HCT116 (cell line): ENCODE measurements at regions not wholly inside any gene's neighbourhood (a gene's known extent, or its start where the extent isn't known, plus 50 kb on each side); places are given as distances from the start of the nearest gene placed in this dataset.

Experiments
- ATAC-seq: fragments of 200-7000 bp; cut with Tn5 transposase; 2 replicates; pipeline ENCODE4 v1.9.1; 2020; ENCODE audit warnings: mild to moderate bottlenecking, moderate library complexity
- BruUV-seq: library from RNA; stranded (reverse); fragments of 400-500 nt; replicated peaks from 2 replicates; lab custom pipeline; 2021; lab: Mats Ljungman, UMichigan
- CTCF ChIA-PET: fragments of 300-600 bp; sonication (Branson Sonifier 250); formaldehyde crosslinking; loops from one replicate; lab custom pipeline; 2021; ENCODE audit warnings: antibody characterized with exemption; lab: Charles Lee
- POLR2A ChIA-PET: fragments of 300-600, 350-600 bp; sonication (Branson Sonifier 250); formaldehyde crosslinking; loops from one replicate; lab custom pipeline; 2021; ENCODE audit warnings: antibody characterized with exemption; lab: Charles Lee
- RAD21 ChIA-PET, 2 experiments: fragments of 300-600 bp; sonication (Branson Sonifier 250); formaldehyde crosslinking; loops; one replicate each; lab custom pipeline; 2023; ENCODE audit warnings: low total read pairs in 2 of 2; ENCODE audit not compliant: uncharacterized antibody in 2 of 2, unreplicated experiment in 2 of 2, low non-redundant PET in 1 of 2; lab: Charles Lee
- DNase-seq: peaks from one replicate; pipeline ENCODE4 v3.0.0-alpha.2; 2010; ENCODE audit warnings: low read depth, low spot score
- H2AFZ ChIP-seq: fragments of 200-600 bp; shearing (Covaris generic), sonication (generic); 2 replicates; pipeline ENCODE4 v1.6.1; 2017; ENCODE audit warnings: low read depth, mixed run types, mixed read lengths, antibody characterized with exemption, low read length; ENCODE audit not compliant: poor library complexity, severe bottlenecking
- H3K27ac ChIP-seq: 2 replicates; pipeline ENCODE4 v1.5.1; 2012; ENCODE audit warnings: low read depth, low read length
- H3K27me3 ChIP-seq: fragments of 200-600 bp; sonication (generic); 2 replicates; pipeline ENCODE4 v1.6.1; 2016; ENCODE audit warnings: mixed run types, low read length, mixed read lengths; ENCODE audit not compliant: insufficient read depth
- H3K36me3 ChIP-seq, 2 experiments: fragments of 200-500 bp in 1 of 2; fragments of 200-600 bp in 1 of 2; sonication (Bioruptor generic) in 1 of 2; sonication (generic) in 1 of 2; 2 replicates each; pipeline versions ENCODE4 v1.5.1 to v1.6.1; 2014 to 2016; ENCODE audit warnings: low read length in 2 of 2, inconsistent platforms in 1 of 2, mixed read lengths in 1 of 2, mixed run types in 1 of 2; ENCODE audit not compliant: insufficient read depth in 2 of 2, control insufficient read depth in 1 of 2
- H3K4me1 ChIP-seq, 2 experiments: fragments of 200-600 bp in 1 of 2; sonication (generic) in 1 of 2; 2 replicates each; pipeline versions ENCODE4 v1.5.1 to v1.6.1; 2012 to 2017; ENCODE audit warnings: low read length in 2 of 2, inconsistent platforms in 1 of 2, mild to moderate bottlenecking in 1 of 2, mixed read lengths in 1 of 2, mixed run types in 1 of 2, moderate library complexity in 1 of 2; ENCODE audit not compliant: insufficient read depth in 2 of 2, control insufficient read depth in 1 of 2
- H3K4me2 ChIP-seq: fragments of 200-600 bp; sonication (generic); 2 replicates; pipeline ENCODE4 v1.6.1; 2017; ENCODE audit warnings: mixed run types, low read length, mixed read lengths
- H3K4me3 ChIP-seq, 2 experiments: fragments of 200-600 bp in 1 of 2; sonication (generic) in 1 of 2; replicated peaks in 1 of 2; 2 replicates each; pipeline ENCODE4 v1.5.1; 2011 to 2016; ENCODE audit warnings: low read length in 2 of 2, control low read depth in 1 of 2, low read depth in 1 of 2, mild to moderate bottlenecking in 1 of 2, mixed read lengths in 1 of 2, mixed run types in 1 of 2
- H3K79me2 ChIP-seq: fragments of 200-600 bp; sonication (generic); 2 replicates; pipeline ENCODE4 v1.6.1; 2017; ENCODE audit warnings: mild to moderate bottlenecking, mixed run types, low read length, moderate library complexity, mixed read lengths; ENCODE audit not compliant: insufficient read depth
- H3K9ac ChIP-seq: fragments of 200-600 bp; sonication (generic); 2 replicates; pipeline ENCODE4 v1.6.1; 2016; ENCODE audit warnings: low read length, mixed read lengths
- H3K9me2 ChIP-seq: fragments of 200-600 bp; sonication (generic), shearing (Covaris generic); 2 replicates; pipeline ENCODE4 v1.6.1; 2017; ENCODE audit warnings: mixed run types, mild to moderate bottlenecking, moderate library complexity; ENCODE audit not compliant: insufficient read depth
- H3K9me3 ChIP-seq, 2 experiments: fragments of 200-500 bp in 1 of 2; fragments of 200-600 bp in 1 of 2; sonication (Bioruptor generic) in 1 of 2; sonication (generic) in 1 of 2; 2 replicates each; pipeline ENCODE4 v1.6.1; 2014 to 2017; ENCODE audit warnings: low read length in 2 of 2, mixed read lengths in 2 of 2, inconsistent platforms in 1 of 2, low read depth in 1 of 2, mild to moderate bottlenecking in 1 of 2, mixed run types in 1 of 2, moderate library complexity in 1 of 2; ENCODE audit not compliant: control insufficient read depth in 1 of 2, insufficient read depth in 1 of 2
- H4K20me1 ChIP-seq: fragments of 200-600 bp; sonication (generic), shearing (Covaris generic); 2 replicates; pipeline ENCODE4 v1.6.1; 2017; ENCODE audit warnings: mixed run types, mild to moderate bottlenecking, moderate library complexity; ENCODE audit not compliant: insufficient read depth
- ATF3 ChIP-seq: IDR thresholded peaks from 2 replicates; pipeline ENCODE4 v1.6.1; 2012
- CBX3 ChIP-seq: IDR thresholded peaks from 2 replicates; pipeline ENCODE4 v1.6.1; 2012; ENCODE audit warnings: low read depth
- EZH2phosphoT487 ChIP-seq: fragments of 200-600 bp; IDR thresholded peaks from 2 replicates; pipeline ENCODE4 v1.6.1; 2018; ENCODE audit warnings: antibody characterized with exemption, borderline replicate concordance
- MAX ChIP-seq: IDR thresholded peaks from 2 replicates; pipeline ENCODE4 v1.6.1; 2012
- POLR2AphosphoS5 ChIP-seq: IDR thresholded peaks from 2 replicates; pipeline ENCODE4 v1.6.1; 2011; ENCODE audit warnings: mild to moderate bottlenecking, low read depth, low read length, moderate library complexity
- SIN3A ChIP-seq: IDR thresholded peaks from 2 replicates; pipeline ENCODE4 v1.6.1; 2012; ENCODE audit warnings: low read depth
- SP1 ChIP-seq: IDR thresholded peaks from 2 replicates; pipeline ENCODE4 v1.6.1; 2012; ENCODE audit warnings: low read depth
- SRF ChIP-seq: IDR thresholded peaks from 2 replicates; pipeline ENCODE4 v1.6.1; 2012; ENCODE audit warnings: low read depth
- ZFX ChIP-seq: fragments of 450-650 bp; IDR thresholded peaks from 2 replicates; pipeline ENCODE4 v1.6.1; 2017
- ZNF274 ChIP-seq: fragments of 200-500 bp; sonication (Bioruptor generic); IDR thresholded peaks from 2 replicates; pipeline ENCODE4 v1.6.1; 2014; ENCODE audit warnings: mild to moderate bottlenecking, low read depth, low read length, inconsistent platforms
- intact Hi-C: fragments of 100-400 bp; cut with micrococcal nuclease; formaldehyde crosslinking; loops from 2 replicates; pipeline ENCODE4 v1.10.0; 2022
- TF ChIP-seq, protein P1 (sequence below): IDR thresholded peaks from 2 replicates; pipeline ENCODE4 v1.6.1; 2011; ENCODE audit warnings: mild to moderate bottlenecking, low read length, moderate library complexity; ENCODE audit not compliant: insufficient replicate concordance; ENCODE audit errors: extremely low read depth
- TF ChIP-seq, protein P2 (sequence below): IDR thresholded peaks from 2 replicates; pipeline ENCODE4 v1.6.1; 2012; ENCODE audit warnings: low read depth

DNA sequence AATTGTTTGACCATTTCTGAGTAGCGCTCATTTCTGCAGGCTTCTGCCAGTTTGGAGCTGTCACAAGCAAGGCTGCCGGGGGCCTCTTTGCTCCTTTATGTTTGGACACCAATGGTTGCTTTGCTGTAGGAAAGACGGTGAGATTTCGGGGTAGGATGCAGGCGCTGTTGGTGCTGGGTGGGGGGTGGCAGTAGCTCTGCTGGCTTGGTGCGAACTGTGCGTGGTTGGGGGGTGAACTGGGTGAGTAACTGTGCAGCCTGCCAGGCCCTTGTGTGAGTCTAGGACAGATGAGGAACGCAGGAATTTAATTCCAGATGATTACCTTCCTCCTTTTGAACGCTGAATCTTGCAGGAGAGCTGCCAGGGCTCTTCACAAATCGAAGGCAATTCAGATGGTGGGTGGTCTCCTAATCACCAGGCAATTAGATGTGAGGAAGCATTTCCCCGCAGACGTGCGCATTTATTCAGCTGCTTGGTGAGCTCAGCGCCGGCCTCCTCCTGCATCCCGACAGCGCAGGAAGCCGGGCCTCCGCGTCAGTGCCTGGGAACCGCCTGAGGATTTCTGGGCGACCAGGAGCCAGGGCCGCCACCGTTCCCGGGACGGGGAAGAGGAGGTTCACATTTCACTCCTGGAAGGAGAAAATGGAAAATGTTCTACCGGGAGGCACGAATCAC is 154.4 kb downstream of the FOXL1 start:
- TF ChIP-seq ZNF274 = no peak
- TF ChIP-seq ATF3 = no peak
- TF ChIP-seq SP1 = no peak
- no peaks in the 10 kb centered on the region for H4K20me1 ChIP-seq
- H3K4me1 ChIP-seq = no peaks in the 10 kb centered on the region
- no TSS peak for BruUV-seq
- no peak overlapping the region for H3K9ac ChIP-seq
- intact Hi-C loops = no loop called here
- no peaks in the 10 kb centered on the region for H3K36me3 ChIP-seq
- no peaks in the 10 kb centered on the region for H3K9me2 ChIP-seq
- H3K27ac ChIP-seq = no peak overlapping the region
- ATAC-seq (no peak), DNase-seq (no peak)
- H3K27me3 ChIP-seq = peaks cover 53% of the 10 kb centered on the region
- no peaks in the 10 kb centered on the region for H3K79me2 ChIP-seq
- H3K4me2 ChIP-seq = no peak overlapping the region
- H3K4me3 ChIP-seq = no peak overlapping the region
- ChIA-PET RAD21 (no interaction called here), POLR2A (no interaction called here), CTCF (no interaction called here)
- H3K9me3 ChIP-seq = no peaks in the 10 kb centered on the region
- H2AFZ ChIP-seq = no peak overlapping the region

GRCh38 chr16:86733546-86734254 is 155.4 kb downstream of the FOXL1 start:
- intact Hi-C loops = no loop called here
- H3K4me1 ChIP-seq = no peaks in the 10 kb centered on the region
- POLR2A ChIA-PET = no interaction called here
- H2AFZ ChIP-seq = no peak overlapping the region
- H3K4me2 ChIP-seq = no peak overlapping the region
- BruUV-seq = no TSS peak
- CTCF ChIA-PET = no interaction called here
- no peak overlapping the region for H3K27ac ChIP-seq
- no peaks in the 10 kb centered on the region for H3K79me2 ChIP-seq
- H3K9me3 ChIP-seq = no peaks in the 10 kb centered on the region
- ATAC-seq (no peak), DNase-seq (no peak)
- RAD21 ChIA-PET = no interaction called here
- no peaks in the 10 kb centered on the region for H3K9me2 ChIP-seq
- no peak overlapping the region for H3K9ac ChIP-seq
- no peaks in the 10 kb centered on the region for H4K20me1 ChIP-seq
- H3K27me3 ChIP-seq = peaks cover 43% of the 10 kb centered on the region
- no peaks in the 10 kb centered on the region for H3K36me3 ChIP-seq
- H3K4me3 ChIP-seq = no peak overlapping the region
- TF ChIP-seq SP1 = no peak
- no peak for TF ChIP-seq SIN3A
- TF ChIP-seq EZH2phosphoT487 = no peak
- no peak for TF ChIP-seq ZFX
- no peak for TF ChIP-seq SRF
- no peak for TF ChIP-seq ZNF274
- no peak for TF ChIP-seq CBX3
- no peak for TF ChIP-seq MAX
- no peak for TF ChIP-seq ATF3
- TF ChIP-seq, protein P1, sequence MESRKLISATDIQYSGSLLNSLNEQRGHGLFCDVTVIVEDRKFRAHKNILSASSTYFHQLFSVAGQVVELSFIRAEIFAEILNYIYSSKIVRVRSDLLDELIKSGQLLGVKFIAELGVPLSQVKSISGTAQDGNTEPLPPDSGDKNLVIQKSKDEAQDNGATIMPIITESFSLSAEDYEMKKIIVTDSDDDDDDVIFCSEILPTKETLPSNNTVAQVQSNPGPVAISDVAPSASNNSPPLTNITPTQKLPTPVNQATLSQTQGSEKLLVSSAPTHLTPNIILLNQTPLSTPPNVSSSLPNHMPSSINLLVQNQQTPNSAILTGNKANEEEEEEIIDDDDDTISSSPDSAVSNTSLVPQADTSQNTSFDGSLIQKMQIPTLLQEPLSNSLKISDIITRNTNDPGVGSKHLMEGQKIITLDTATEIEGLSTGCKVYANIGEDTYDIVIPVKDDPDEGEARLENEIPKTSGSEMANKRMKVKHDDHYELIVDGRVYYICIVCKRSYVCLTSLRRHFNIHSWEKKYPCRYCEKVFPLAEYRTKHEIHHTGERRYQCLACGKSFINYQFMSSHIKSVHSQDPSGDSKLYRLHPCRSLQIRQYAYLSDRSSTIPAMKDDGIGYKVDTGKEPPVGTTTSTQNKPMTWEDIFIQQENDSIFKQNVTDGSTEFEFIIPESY = no peak
- TF ChIP-seq, protein P2, sequence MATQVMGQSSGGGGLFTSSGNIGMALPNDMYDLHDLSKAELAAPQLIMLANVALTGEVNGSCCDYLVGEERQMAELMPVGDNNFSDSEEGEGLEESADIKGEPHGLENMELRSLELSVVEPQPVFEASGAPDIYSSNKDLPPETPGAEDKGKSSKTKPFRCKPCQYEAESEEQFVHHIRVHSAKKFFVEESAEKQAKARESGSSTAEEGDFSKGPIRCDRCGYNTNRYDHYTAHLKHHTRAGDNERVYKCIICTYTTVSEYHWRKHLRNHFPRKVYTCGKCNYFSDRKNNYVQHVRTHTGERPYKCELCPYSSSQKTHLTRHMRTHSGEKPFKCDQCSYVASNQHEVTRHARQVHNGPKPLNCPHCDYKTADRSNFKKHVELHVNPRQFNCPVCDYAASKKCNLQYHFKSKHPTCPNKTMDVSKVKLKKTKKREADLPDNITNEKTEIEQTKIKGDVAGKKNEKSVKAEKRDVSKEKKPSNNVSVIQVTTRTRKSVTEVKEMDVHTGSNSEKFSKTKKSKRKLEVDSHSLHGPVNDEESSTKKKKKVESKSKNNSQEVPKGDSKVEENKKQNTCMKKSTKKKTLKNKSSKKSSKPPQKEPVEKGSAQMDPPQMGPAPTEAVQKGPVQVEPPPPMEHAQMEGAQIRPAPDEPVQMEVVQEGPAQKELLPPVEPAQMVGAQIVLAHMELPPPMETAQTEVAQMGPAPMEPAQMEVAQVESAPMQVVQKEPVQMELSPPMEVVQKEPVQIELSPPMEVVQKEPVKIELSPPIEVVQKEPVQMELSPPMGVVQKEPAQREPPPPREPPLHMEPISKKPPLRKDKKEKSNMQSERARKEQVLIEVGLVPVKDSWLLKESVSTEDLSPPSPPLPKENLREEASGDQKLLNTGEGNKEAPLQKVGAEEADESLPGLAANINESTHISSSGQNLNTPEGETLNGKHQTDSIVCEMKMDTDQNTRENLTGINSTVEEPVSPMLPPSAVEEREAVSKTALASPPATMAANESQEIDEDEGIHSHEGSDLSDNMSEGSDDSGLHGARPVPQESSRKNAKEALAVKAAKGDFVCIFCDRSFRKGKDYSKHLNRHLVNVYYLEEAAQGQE = no peak
- no peak for TF ChIP-seq POLR2AphosphoS5
